Esophagus squamous epithelium (tissue), 4 donors: ENCODE measurements at regions not wholly inside any gene's neighbourhood (a gene's known extent, or its start where the extent isn't known, plus 50 kb on each side); places are given as distances from the start of the nearest gene placed in this dataset.
"Not testable (repeated sequence)": the region's sequence is repeated elsewhere in the genome, so short reads cannot be mapped to it uniquely, and the experiment has no call there.

Experiments used
- POLR2A ChIP-seq, 4 donors: fragments of 450-650 bp; IDR thresholded peaks; one replicate each; pipeline ENCODE4 v1.6.1; 2017; ENCODE audit warnings: antibody characterized with exemption in 4 of 4, mild to moderate bottlenecking in 4 of 4, moderate library complexity in 3 of 4
- TF ChIP-seq, protein P1 (sequence below), 6 experiments: fragments of 450-650 bp in 4 of 6; fragments of 200-600 bp in 2 of 6; sonication (generic) in 2 of 6; IDR thresholded peaks; one replicate each; pipeline ENCODE4 v1.5.1; 2016 to 2019; ENCODE audit warnings: antibody characterized with exemption in 6 of 6, mild to moderate bottlenecking in 4 of 6, moderate library complexity in 4 of 6

DNA sequence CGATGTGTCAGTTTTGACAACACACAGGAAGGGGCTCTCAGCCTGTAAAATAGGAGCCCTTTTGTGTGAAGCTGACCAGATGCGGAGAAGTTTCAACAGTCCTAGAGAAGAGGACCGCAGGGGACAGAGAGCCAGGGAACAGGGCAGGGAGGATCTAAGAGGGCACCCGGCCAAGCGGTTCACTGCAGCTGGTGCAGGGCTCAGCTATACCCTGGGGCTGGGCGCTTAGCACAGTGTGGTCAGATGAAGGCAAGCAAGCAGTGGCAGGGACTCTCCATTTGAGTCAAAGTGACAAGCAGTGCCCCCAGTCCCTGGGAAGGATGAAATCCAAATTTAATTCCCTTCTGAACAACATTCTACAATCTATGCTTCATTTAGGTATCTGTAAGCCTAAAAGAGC lies 88.9 kb upstream of the PLGLB2 start:
- TF ChIP-seq, protein P1, sequence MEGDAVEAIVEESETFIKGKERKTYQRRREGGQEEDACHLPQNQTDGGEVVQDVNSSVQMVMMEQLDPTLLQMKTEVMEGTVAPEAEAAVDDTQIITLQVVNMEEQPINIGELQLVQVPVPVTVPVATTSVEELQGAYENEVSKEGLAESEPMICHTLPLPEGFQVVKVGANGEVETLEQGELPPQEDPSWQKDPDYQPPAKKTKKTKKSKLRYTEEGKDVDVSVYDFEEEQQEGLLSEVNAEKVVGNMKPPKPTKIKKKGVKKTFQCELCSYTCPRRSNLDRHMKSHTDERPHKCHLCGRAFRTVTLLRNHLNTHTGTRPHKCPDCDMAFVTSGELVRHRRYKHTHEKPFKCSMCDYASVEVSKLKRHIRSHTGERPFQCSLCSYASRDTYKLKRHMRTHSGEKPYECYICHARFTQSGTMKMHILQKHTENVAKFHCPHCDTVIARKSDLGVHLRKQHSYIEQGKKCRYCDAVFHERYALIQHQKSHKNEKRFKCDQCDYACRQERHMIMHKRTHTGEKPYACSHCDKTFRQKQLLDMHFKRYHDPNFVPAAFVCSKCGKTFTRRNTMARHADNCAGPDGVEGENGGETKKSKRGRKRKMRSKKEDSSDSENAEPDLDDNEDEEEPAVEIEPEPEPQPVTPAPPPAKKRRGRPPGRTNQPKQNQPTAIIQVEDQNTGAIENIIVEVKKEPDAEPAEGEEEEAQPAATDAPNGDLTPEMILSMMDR (IDR thresholded peaks at IDR 0.05) = not testable (repeated sequence)
- TF ChIP-seq POLR2A (IDR thresholded peaks at IDR 0.05) = not testable (repeated sequence)
